IMR-90 (cell line): ENCODE measurements at regions not wholly inside any gene's neighbourhood (a gene's known extent, or its start where the extent isn't known, plus 50 kb on each side); places are given as distances from the start of the nearest gene placed in this dataset.

Source experiments
- ATAC-seq: fragments of 200-7000 bp; cut with Tn5 transposase; 2 replicates; pipeline ENCODE4 v1.9.1; 2020; ENCODE audit warnings: low read depth, mild to moderate bottlenecking, moderate library complexity
- BruUV-seq: library from RNA; stranded (reverse); fragments of 400-500 nt; replicated peaks from 2 replicates; lab custom pipeline; 2021; lab: Mats Ljungman, UMichigan
- CTCF ChIA-PET: fragments of 300-600 bp; formaldehyde crosslinking; extraction: SDS; loops from one replicate; lab custom pipeline; 2021; ENCODE audit warnings: antibody characterized with exemption; lab: Yijun Ruan, JAX
- POLR2A ChIA-PET: fragments of 300-600 bp; sonication (Branson Sonifier 250); formaldehyde crosslinking; loops from one replicate; lab custom pipeline; 2022; ENCODE audit warnings: antibody characterized with exemption; ENCODE audit not compliant: unreplicated experiment; lab: Charles Lee
- DNase-seq: peaks from one replicate; pipeline ENCODE4 v3.0.0; 2013
- H2AFZ ChIP-seq: replicated peaks from 2 replicates; pipeline ENCODE3; 2013; ENCODE audit warnings: low read length, mild to moderate bottlenecking; ENCODE audit not compliant: poor library complexity
- H2AK5ac ChIP-seq: 2 replicates; pipeline ENCODE4 v1.6.1; 2013; ENCODE audit warnings: low read depth, low read length, inconsistent platforms
- H2AK9ac ChIP-seq: replicated peaks from 2 replicates; pipeline ENCODE3; 2013; ENCODE audit warnings: mild to moderate bottlenecking, low read depth, low read length, moderate library complexity; ENCODE audit not compliant: poor library complexity
- H2BK120ac ChIP-seq: 2 replicates; pipeline ENCODE4 v1.6.1; 2013; ENCODE audit warnings: low read depth, low read length, inconsistent platforms
- H2BK15ac ChIP-seq: 3 replicates; pipeline ENCODE4 v1.6.1; 2013; ENCODE audit warnings: low read depth, low read length, inconsistent platforms
- H2BK20ac ChIP-seq: 2 replicates; pipeline ENCODE4 v1.6.1; 2013; ENCODE audit warnings: low read depth, mild to moderate bottlenecking, inconsistent platforms, low read length, moderate library complexity
- H2BK5ac ChIP-seq: 2 replicates; pipeline ENCODE4 v1.6.1; 2013; ENCODE audit warnings: mild to moderate bottlenecking, low read depth, low read length, inconsistent platforms; ENCODE audit not compliant: poor library complexity, severe bottlenecking
- H3K14ac ChIP-seq: replicated peaks from 2 replicates; pipeline ENCODE4 v1.6.1; 2013; ENCODE audit warnings: low read depth, low read length, inconsistent platforms
- H3K18ac ChIP-seq: 2 replicates; pipeline ENCODE4 v1.6.1; 2013; ENCODE audit warnings: low read depth, low read length, control low read depth
- H3K23ac ChIP-seq: 2 replicates; pipeline ENCODE4 v1.6.1; 2013; ENCODE audit warnings: low read depth, low read length, inconsistent platforms
- H3K27ac ChIP-seq: 2 replicates; pipeline ENCODE4 v1.5.1; 2013; ENCODE audit warnings: mild to moderate bottlenecking, control low read depth, low read length; ENCODE audit not compliant: insufficient read depth
- H3K27me3 ChIP-seq: 2 replicates; pipeline ENCODE4 v1.6.1; 2013; ENCODE audit warnings: low read length; ENCODE audit not compliant: control insufficient read depth, insufficient read depth
- H3K36me3 ChIP-seq: 2 replicates; pipeline ENCODE4 v1.6.1; 2013; ENCODE audit warnings: low read length, mixed read lengths; ENCODE audit not compliant: control insufficient read depth, insufficient read depth
- H3K4ac ChIP-seq: 2 replicates; pipeline ENCODE4 v1.6.1; 2013; ENCODE audit warnings: low read depth, low read length, inconsistent platforms
- H3K4me1 ChIP-seq: 2 replicates; pipeline ENCODE4 v1.6.1; 2013; ENCODE audit warnings: low read length, mixed read lengths; ENCODE audit not compliant: control insufficient read depth, insufficient read depth
- H3K4me2 ChIP-seq: 2 replicates; pipeline ENCODE4 v1.6.1; 2013; ENCODE audit warnings: low read depth, mild to moderate bottlenecking, control low read depth, low read length, moderate library complexity
- H3K4me3 ChIP-seq: 2 replicates; pipeline ENCODE4 v1.5.1; 2013; ENCODE audit warnings: low read depth, mild to moderate bottlenecking, control low read depth, low read length, moderate library complexity; ENCODE audit not compliant: insufficient read depth
- H3K56ac ChIP-seq: 2 replicates; pipeline ENCODE4 v1.6.1; 2013; ENCODE audit warnings: low read length, inconsistent platforms; ENCODE audit not compliant: insufficient read depth; ENCODE audit errors: extremely low read depth
- H3K79me1 ChIP-seq, 2 experiments: 2 replicates each; pipeline ENCODE4 v1.6.1; 2013; ENCODE audit warnings: low read length in 2 of 2, inconsistent platforms in 1 of 2, low read depth in 1 of 2
- H3K9ac ChIP-seq: 2 replicates; pipeline ENCODE4 v1.6.1; 2013; ENCODE audit warnings: low read depth, low read length, control low read depth
- H3K9me1 ChIP-seq: 2 replicates; pipeline ENCODE4 v1.6.1; 2013; ENCODE audit warnings: low read length, inconsistent platforms; ENCODE audit not compliant: insufficient read depth
- H3K9me3 ChIP-seq: 2 replicates; pipeline ENCODE4 v1.6.1; 2013; ENCODE audit warnings: low read length; ENCODE audit not compliant: control insufficient read depth, insufficient read depth
- H4K20me1 ChIP-seq: 2 replicates; pipeline ENCODE4 v1.6.1; 2013; ENCODE audit warnings: low read length, inconsistent platforms; ENCODE audit not compliant: insufficient read depth
- H4K5ac ChIP-seq: 2 replicates; pipeline ENCODE4 v1.6.1; 2013; ENCODE audit warnings: mild to moderate bottlenecking, low read depth, low read length, control low read depth
- H4K8ac ChIP-seq, 2 experiments: 2 replicates each; pipeline ENCODE4 v1.6.1; 2013; ENCODE audit warnings: low read depth in 2 of 2, low read length in 2 of 2, control low read depth in 1 of 2, inconsistent platforms in 1 of 2
- H4K91ac ChIP-seq: 2 replicates; pipeline ENCODE4 v1.6.1; 2013; ENCODE audit warnings: low read depth, low read length, inconsistent platforms; ENCODE audit not compliant: insufficient read depth
- CEBPB ChIP-seq: IDR thresholded peaks from 2 replicates; pipeline ENCODE4 v1.6.1; 2012; ENCODE audit warnings: low read depth, low read length, improper control_type of control experiment
- CTCF ChIP-seq: conservative IDR thresholded peaks from 2 replicates; pipeline ENCODE4 v1.5.1; 2012; ENCODE audit warnings: mild to moderate bottlenecking, low read depth, low read length, improper control_type of control experiment
- FOS ChIP-seq: fragments of 150-350 bp; IDR thresholded peaks from 2 replicates; pipeline ENCODE4 v1.6.1; 2016; ENCODE audit warnings: low read depth, low read length
- MAFK ChIP-seq: IDR thresholded peaks from 2 replicates; pipeline ENCODE4 v1.6.1; 2012; ENCODE audit warnings: low read depth, low read length, improper control_type of control experiment
- RAD21 ChIP-seq: IDR thresholded peaks from 2 replicates; pipeline ENCODE4 v1.6.1; 2012; ENCODE audit warnings: low read length, improper control_type of control experiment
- RFX5 ChIP-seq: IDR thresholded peaks from 2 replicates; pipeline ENCODE4 v1.8.0; 2012; ENCODE audit warnings: low read depth, mild to moderate bottlenecking, low read length, moderate library complexity
- SMC3 ChIP-seq: fragments of 150-350 bp; IDR thresholded peaks from 2 replicates; pipeline ENCODE4 v1.6.1; 2016; ENCODE audit warnings: low read depth, mild to moderate bottlenecking, antibody characterized with exemption, low read length, moderate library complexity
- WGBS, 2 experiments: methylation state at CpG; one replicate each; pipeline versions ENCODE4 v1.1.5 to v1.1.7; 2013; ENCODE audit warnings: missing lambda C conversion rate in 2 of 2; ENCODE audit not compliant: insufficient read length in 1 of 2; ENCODE audit errors: extremely low coverage in 2 of 2; 5-methylcytosine and 5-hydroxymethylcytosine counted together
- dilution Hi-C: fragments of 300-500 bp; cut with HindIII; formaldehyde crosslinking; loops from one replicate; pipeline ENCODE4 v1.14.3; 2018; ENCODE audit warnings: low sequenced_read_pairs; ENCODE audit not compliant: unreplicated experiment
- in situ Hi-C: fragments of 300-500 bp; cut with MboI; formaldehyde crosslinking; loops from 3 replicates; pipeline ENCODE4 v1.14.3; 2019; ENCODE audit warnings: low sequenced_read_pairs, inconsistent platforms, mixed read lengths
- intact Hi-C: fragments of 100-400 bp; cut with micrococcal nuclease; formaldehyde crosslinking; loops from 2 replicates; pipeline ENCODE4 v1.10.0; 2022
- TF ChIP-seq, protein P1 (sequence below): fragments of 150-350 bp; IDR thresholded peaks from 2 replicates; pipeline ENCODE4 v1.6.1; 2017; ENCODE audit warnings: mild to moderate bottlenecking, antibody characterized with exemption, low read length, low read depth

GRCh38 chr17:14918540-14918939 lies 346.6 kb downstream of the PMP22 start:
- no peak overlapping the region for H3K4me2 ChIP-seq
- H3K4me1 ChIP-seq = peaks cover 6% of the 10 kb centered on the region
- H2BK20ac ChIP-seq = peak overlapping the region; percentile 72; the same call in 1 of the 2 replicates
- H3K4ac ChIP-seq = no peak overlapping the region
- H3K27me3 ChIP-seq = no peaks in the 10 kb centered on the region
- no peak for TF ChIP-seq RFX5
- TF ChIP-seq MAFK = no peak
- TF ChIP-seq, protein P1, sequence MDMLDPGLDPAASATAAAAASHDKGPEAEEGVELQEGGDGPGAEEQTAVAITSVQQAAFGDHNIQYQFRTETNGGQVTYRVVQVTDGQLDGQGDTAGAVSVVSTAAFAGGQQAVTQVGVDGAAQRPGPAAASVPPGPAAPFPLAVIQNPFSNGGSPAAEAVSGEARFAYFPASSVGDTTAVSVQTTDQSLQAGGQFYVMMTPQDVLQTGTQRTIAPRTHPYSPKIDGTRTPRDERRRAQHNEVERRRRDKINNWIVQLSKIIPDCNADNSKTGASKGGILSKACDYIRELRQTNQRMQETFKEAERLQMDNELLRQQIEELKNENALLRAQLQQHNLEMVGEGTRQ = no peak
- TF ChIP-seq CEBPB = no peak
- TF ChIP-seq CTCF = no peak
- no peak for TF ChIP-seq RAD21
- no peak for TF ChIP-seq SMC3
- no peak for TF ChIP-seq FOS
- H3K18ac ChIP-seq = no peak overlapping the region; the same call in 1 of the 2 replicates
- no peak overlapping the region for H3K27ac ChIP-seq
- no peak overlapping the region; the same call in 1 of the 2 replicates for H3K56ac ChIP-seq
- ATAC-seq = peak; percentile 87
- no peaks in the 10 kb centered on the region for H3K79me1 ChIP-seq
- H4K5ac ChIP-seq = no peak overlapping the region; the same call in 1 of the 2 replicates
- H4K8ac ChIP-seq = peak overlapping the region; percentile 32 to 75; a peak in 2 of 4 replicates
- H2BK120ac ChIP-seq = peak overlapping the region; percentile 81
- peak overlapping the region; percentile 35 for H2BK5ac ChIP-seq
- peak; percentile 72 for DNase-seq
- no peak overlapping the region for H2AFZ ChIP-seq
- BruUV-seq = no TSS peak
- H2BK15ac ChIP-seq = 0 out of 3 replicates have a peak overlapping the region, but pooled peaks have one; percentile 42
- H3K14ac ChIP-seq = no peak overlapping the region
- dilution Hi-C loops = no loop called here
- WGBS, 2 experiments = no CpG with 5 or more reads among the region's 4 CpGs
- no peak overlapping the region for H2AK5ac ChIP-seq
- no peaks in the 10 kb centered on the region for H3K9me1 ChIP-seq
- H3K9me3 ChIP-seq = peaks cover 3% of the 10 kb centered on the region; the same call in 1 of the 2 replicates
- no peaks in the 10 kb centered on the region for H4K20me1 ChIP-seq
- H3K9ac ChIP-seq = no peak overlapping the region
- intact Hi-C loops = loop anchor here (2.0 kb wide), 1 partner anchor 448 kb away; no protein-coding TSS in a partner anchor
- H2AK9ac ChIP-seq = no peak overlapping the region
- 0 out of 2 replicates have a peak overlapping the region, but pooled peaks have one; percentile 54 for H4K91ac ChIP-seq
- ChIA-PET CTCF (no interaction called here), POLR2A (no interaction called here)
- H3K4me3 ChIP-seq = no peak overlapping the region
- in situ Hi-C loops = no loop called here
- no peak overlapping the region for H3K23ac ChIP-seq
- H3K36me3 ChIP-seq = no peaks in the 10 kb centered on the region
